Transverse colon (tissue), 4 donors: ENCODE measurements at regions not wholly inside any gene's neighbourhood (a gene's known extent, or its start where the extent isn't known, plus 50 kb on each side); places are given as distances from the start of the nearest gene placed in this dataset.

ENCODE experiments used
- CTCF ChIP-seq, 5 experiments: fragments of 200-600 bp in 3 of 5; fragments of 450-650 bp in 2 of 5; sonication (generic) in 3 of 5; IDR thresholded peaks; 1 replicate in 2 of 5; 2 replicates in 3 of 5; pipeline ENCODE4 v1.5.1; 2016 to 2017; ENCODE audit warnings: antibody characterized with exemption in 5 of 5, inconsistent platforms in 3 of 5, mild to moderate bottlenecking in 2 of 5, moderate library complexity in 1 of 5
- EP300 ChIP-seq: sonication (generic); formaldehyde crosslinking; IDR thresholded peaks from one replicate; pipeline ENCODE4 v1.6.1; 2017; ENCODE audit warnings: antibody characterized with exemption, low read depth
- POLR2A ChIP-seq: fragments of 450-650 bp; IDR thresholded peaks from one replicate; pipeline ENCODE4 v1.6.1; 2016; ENCODE audit warnings: antibody characterized with exemption, mild to moderate bottlenecking, moderate library complexity
- POLR2AphosphoS5 ChIP-seq, 3 donors: sonication (generic); formaldehyde crosslinking; IDR thresholded peaks; one replicate each; pipeline ENCODE4 v1.6.1; 2016; ENCODE audit warnings: antibody characterized with exemption in 3 of 3

GRCh38 chr11:13111813-13112130, 102.7 kb downstream of the RASSF10 start:
- TF ChIP-seq POLR2A (no peak), CTCF (IDR thresholded peaks at IDR 0.05) (no peak), POLR2AphosphoS5 (IDR thresholded peaks at IDR 0.05) (no peak), EP300 (no peak)
